Hepatocyte (in vitro differentiated cells): ENCODE measurements at regions not wholly inside any gene's neighbourhood (a gene's known extent, or its start where the extent isn't known, plus 50 kb on each side); places are given as distances from the start of the nearest gene placed in this dataset.

Experiments
- CTCF ChIP-seq: fragments of 200-600 bp; sonication (generic); IDR thresholded peaks from 2 replicates; pipeline ENCODE4 v1.5.1; 2016; ENCODE audit warnings: antibody characterized with exemption, mild to moderate bottlenecking; ENCODE audit not compliant: poor library complexity
- EZH2 ChIP-seq: fragments of 200-600 bp; sonication (generic); IDR thresholded peaks from 2 replicates; pipeline ENCODE4 v1.6.1; 2016; ENCODE audit warnings: antibody characterized with exemption, mild to moderate bottlenecking, borderline replicate concordance

GRCh38 chr10:18959369-18959768 lies 89.2 kb upstream of the MALRD1 start:
- TF ChIP-seq CTCF (no peak), EZH2 (no peak)
